ENCODE measurements at regions not wholly inside any gene's neighbourhood (a gene's known extent, or its start where the extent isn't known, plus 50 kb on each side); places are given as distances from the start of the nearest gene placed in this dataset.

- Histone ChIP-seq H3K79me2 (ENCODE audit: insufficient read depth, low read length) (no peaks in the 10 kb centered on the region), H3K36me3 (ENCODE audit: control insufficient read depth in 1 of 2, insufficient read depth in 2 of 2, low read length in 2 of 2) (no peaks in the 10 kb centered on the region), H4K20me1 (ENCODE audit: insufficient read depth) (no peaks in the 10 kb centered on the region), H3K4me1 (ENCODE audit: control insufficient read depth in 1 of 2, insufficient read depth in 2 of 2, low read length in 2 of 2) (peaks cover 4 to 6% of the 10 kb centered on the region in 2 experiments; a peak in 2 of 4 replicates), H3K4me3 (replicated peaks in 1 of 2; ENCODE audit: low read depth in 1 of 2, low read length in 2 of 2) (no peak overlapping the region), H3K27ac (ENCODE audit: low read depth, low read length) (no peak overlapping the region), H3K27me3 (ENCODE audit: insufficient read depth, low read length) (no peaks in the 10 kb centered on the region), H2AFZ (ENCODE audit: low read depth, low read length, poor library complexity, severe bottlenecking) (no peak overlapping the region), H3K9me2 (ENCODE audit: insufficient read depth) (no peaks in the 10 kb centered on the region), H3K9ac (ENCODE audit: low read length) (no peak overlapping the region), H3K9me3 (ENCODE audit: control insufficient read depth in 1 of 2, insufficient read depth in 1 of 2, low read depth in 1 of 2, low read length in 2 of 2) (no peaks in the 10 kb centered on the region), H3K4me2 (ENCODE audit: low read length) (no peak overlapping the region)
- ChIA-PET POLR2A (no interaction called here), CTCF (no interaction called here), RAD21 (ENCODE audit: low non-redundant PET in 1 of 2, low total read pairs in 2 of 2, uncharacterized antibody in 2 of 2, unreplicated experiment in 2 of 2) (no interaction called here)
- intact Hi-C loops (cut with micrococcal nuclease) = no loop called here
- DNase-seq (ENCODE audit: low read depth, low spot score) = no peak
- TF ChIP-seq RAD21 (IDR thresholded peaks at IDR 0.05; ENCODE audit: low read depth) (no peak), REST (IDR thresholded peaks at IDR 0.05; ENCODE audit: low read depth) (no peak), POLR2AphosphoS5 (IDR thresholded peaks at IDR 0.05; ENCODE audit: low read depth, low read length) (no peak)
- BruUV-seq (replicated peaks) = no TSS peak
- no peak for ATAC-seq
These were observed 252.9 kb upstream of the KLF3 start for GRCh38 chr4:38411092-38411491.

GRCh38 chr4:38411981-38412536, 251.9 kb upstream of the KLF3 start:
- no peak overlapping the region for H3K4me3 ChIP-seq (replicated peaks in 1 of 2; ENCODE audit: low read depth in 1 of 2, low read length in 2 of 2)
- H3K27ac ChIP-seq (ENCODE audit: low read depth, low read length) = no peak overlapping the region
- POLR2A ChIA-PET = no interaction called here
- H3K9me2 ChIP-seq (ENCODE audit: insufficient read depth) = no peaks in the 10 kb centered on the region
- no peak overlapping the region for H3K4me2 ChIP-seq (ENCODE audit: low read length)
- H3K9ac ChIP-seq (ENCODE audit: low read length) = no peak overlapping the region
- TF ChIP-seq SP1 (IDR thresholded peaks at IDR 0.05; ENCODE audit: low read depth) = no peak
- no peak for DNase-seq (ENCODE audit: low read depth, low spot score)
- no peaks in the 10 kb centered on the region for H4K20me1 ChIP-seq (ENCODE audit: insufficient read depth)
- H3K9me3 ChIP-seq (ENCODE audit: control insufficient read depth in 1 of 2, insufficient read depth in 1 of 2, low read depth in 1 of 2, low read length in 2 of 2) = no peaks in the 10 kb centered on the region
- intact Hi-C loops (cut with micrococcal nuclease) = no loop called here
- RAD21 ChIA-PET (ENCODE audit: low non-redundant PET in 1 of 2, low total read pairs in 2 of 2, uncharacterized antibody in 2 of 2, unreplicated experiment in 2 of 2) = no interaction called here
- no TSS peak for BruUV-seq (replicated peaks)
- CTCF ChIA-PET = no interaction called here
- no peaks in the 10 kb centered on the region for H3K79me2 ChIP-seq (ENCODE audit: insufficient read depth, low read length)
- no peaks in the 10 kb centered on the region for H3K36me3 ChIP-seq (ENCODE audit: control insufficient read depth in 1 of 2, insufficient read depth in 2 of 2, low read length in 2 of 2)
- no peak for ATAC-seq
- no peaks in the 10 kb centered on the region for H3K27me3 ChIP-seq (ENCODE audit: insufficient read depth, low read length)
- peaks cover 4 to 6% of the 10 kb centered on the region in 2 experiments; a peak in 2 of 4 replicates for H3K4me1 ChIP-seq (ENCODE audit: control insufficient read depth in 1 of 2, insufficient read depth in 2 of 2, low read length in 2 of 2)
- H2AFZ ChIP-seq (ENCODE audit: low read depth, low read length, poor library complexity, severe bottlenecking) = no peak overlapping the region
